BE2C (cell line): ENCODE measurements at regions not wholly inside any gene's neighbourhood (a gene's known extent, or its start where the extent isn't known, plus 50 kb on each side); places are given as distances from the start of the nearest gene placed in this dataset.

ENCODE experiments used
- DNase-seq: peaks from one replicate; pipeline ENCODE4 v3.0.0-alpha.2; 2020
- H3K27me3 ChIP-seq: fragments of 250-450 bp; sonication (Bioruptor Pico); 2 replicates; pipeline ENCODE4 v1.5.1; 2020; ENCODE audit warnings: mild to moderate bottlenecking
- H3K36me3 ChIP-seq: fragments of 250-450 bp; sonication (Bioruptor Pico); 2 replicates; pipeline ENCODE4 v1.5.1; 2020; ENCODE audit warnings: mild to moderate bottlenecking
- H3K4me1 ChIP-seq: fragments of 250-450 bp; sonication (Bioruptor Pico); 2 replicates; pipeline ENCODE4 v1.5.1; 2020
- H3K4me3 ChIP-seq: 2 replicates; pipeline ENCODE4 v1.5.1; 2011; ENCODE audit warnings: low read depth, low read length
- H3K9me3 ChIP-seq: fragments of 250-450 bp; sonication (Bioruptor Pico); 2 replicates; pipeline ENCODE4 v1.5.1; 2020
- CTCF ChIP-seq: IDR thresholded peaks from 2 replicates; pipeline ENCODE4 v1.5.1; 2012; ENCODE audit warnings: mild to moderate bottlenecking, low read depth, low read length

- no peaks in the 10 kb centered on the region for H3K36me3 ChIP-seq
- no peak for DNase-seq
- no peaks in the 10 kb centered on the region for H3K9me3 ChIP-seq
- no peaks in the 10 kb centered on the region for H3K27me3 ChIP-seq
- TF ChIP-seq CTCF = no peak
- no peak overlapping the region for H3K4me3 ChIP-seq
- H3K4me1 ChIP-seq = no peaks in the 10 kb centered on the region
These were observed 53.2 kb upstream of the UBE2E3 start for GRCh38 chr2:180927030-180927686.

GRCh38 chr2:180925700-180926099, 54.7 kb upstream of the UBE2E3 start:
- no peak for TF ChIP-seq CTCF
- H3K9me3 ChIP-seq = no peaks in the 10 kb centered on the region
- DNase-seq = no peak
- no peak overlapping the region for H3K4me3 ChIP-seq
- no peaks in the 10 kb centered on the region for H3K36me3 ChIP-seq
- H3K27me3 ChIP-seq = no peaks in the 10 kb centered on the region
- no peaks in the 10 kb centered on the region for H3K4me1 ChIP-seq

GRCh38 chr2:180924063-180924462, 56.3 kb upstream of the UBE2E3 start:
- Histone ChIP-seq H3K4me1 (no peaks in the 10 kb centered on the region), H3K27me3 (no peaks in the 10 kb centered on the region), H3K4me3 (no peak overlapping the region), H3K36me3 (no peaks in the 10 kb centered on the region), H3K9me3 (no peaks in the 10 kb centered on the region)
- no peak for DNase-seq
- no peak for TF ChIP-seq CTCF

- TF ChIP-seq CTCF = 0 out of 2 replicates have a peak, but pooled peaks have one; percentile 8
- H3K36me3 ChIP-seq = no peaks in the 10 kb centered on the region
- H3K4me1 ChIP-seq = no peaks in the 10 kb centered on the region
- no peaks in the 10 kb centered on the region for H3K9me3 ChIP-seq
- no peak overlapping the region for H3K4me3 ChIP-seq
- no peaks in the 10 kb centered on the region for H3K27me3 ChIP-seq
- DNase-seq = no peak
These were observed 69.4 kb upstream of the UBE2E3 start for GRCh38 chr2:180910831-180911665.

GRCh38 chr2:180907731-180908130, 72.7 kb upstream of the UBE2E3 start:
- Histone ChIP-seq H3K36me3 (no peaks in the 10 kb centered on the region), H3K4me3 (no peak overlapping the region), H3K27me3 (no peaks in the 10 kb centered on the region), H3K4me1 (no peaks in the 10 kb centered on the region), H3K9me3 (no peaks in the 10 kb centered on the region)
- DNase-seq = no peak
- TF ChIP-seq CTCF = no peak

- no peak for TF ChIP-seq CTCF
- Histone ChIP-seq H3K4me3 (no peak overlapping the region), H3K36me3 (no peaks in the 10 kb centered on the region), H3K9me3 (no peaks in the 10 kb centered on the region), H3K4me1 (no peaks in the 10 kb centered on the region), H3K27me3 (no peaks in the 10 kb centered on the region)
- no peak for DNase-seq
These were observed 74.9 kb upstream of the UBE2E3 start for GRCh38 chr2:180905461-180905860.
